Occipital lobe (tissue), 1 donor: ENCODE measurements at regions not wholly inside any gene's neighbourhood (a gene's known extent, or its start where the extent isn't known, plus 50 kb on each side); places are given as distances from the start of the nearest gene placed in this dataset.

Experiments
- DNase-seq: peaks from one replicate; lab custom pipeline; 2025; lab: John Stamatoyannopoulos, UW

DNA sequence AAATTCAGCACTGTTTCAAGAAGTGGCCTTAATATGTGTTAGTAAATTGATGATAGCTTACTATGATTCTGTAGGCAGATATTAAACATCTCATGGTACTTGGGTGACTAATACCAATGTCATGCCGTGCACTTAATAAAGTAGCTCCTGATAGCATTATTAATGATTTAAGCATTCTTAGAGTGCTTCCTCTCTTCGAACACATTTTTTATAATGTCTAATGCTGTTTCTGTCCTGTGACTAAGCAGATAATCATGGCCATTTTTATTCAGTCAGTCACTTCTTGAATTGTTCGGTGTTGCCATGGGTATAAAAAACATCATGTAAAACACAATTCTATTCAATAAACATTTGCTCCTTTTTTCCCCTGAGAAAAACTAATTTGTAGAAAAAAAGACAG, 804.6 kb upstream of the ADGRL4 start:
- no peak for DNase-seq

DNA sequence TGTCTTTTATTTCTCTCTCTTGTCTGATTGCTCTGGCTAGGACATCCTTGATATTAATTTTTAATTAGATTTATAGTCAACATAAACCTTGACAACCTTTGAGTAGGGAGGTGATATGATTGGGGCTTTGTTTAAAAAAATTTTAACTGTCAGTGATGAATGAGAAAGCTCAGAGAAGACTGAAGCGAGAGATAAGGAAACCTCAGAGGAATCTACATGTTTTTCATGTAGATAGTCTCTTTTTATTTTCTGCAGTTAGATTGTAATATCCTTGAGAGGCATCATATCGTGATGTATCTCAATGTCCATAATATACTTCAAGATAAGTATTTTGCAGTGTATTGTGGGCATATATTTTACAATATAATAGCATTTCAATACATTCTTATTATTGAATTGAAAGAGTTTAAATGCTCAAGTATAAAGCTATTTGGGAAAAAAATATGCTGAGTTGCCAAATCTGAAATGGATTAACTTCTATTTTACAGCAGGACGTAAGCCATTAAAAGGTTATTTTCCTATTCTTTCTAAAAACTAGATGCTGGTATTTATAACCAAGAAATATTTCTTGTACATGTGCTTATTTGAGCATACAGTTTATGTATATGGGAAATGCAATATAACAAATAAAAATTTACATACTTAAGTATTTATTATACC, 802.4 kb upstream of the ADGRL4 start:
- DNase-seq = no peak

DNA sequence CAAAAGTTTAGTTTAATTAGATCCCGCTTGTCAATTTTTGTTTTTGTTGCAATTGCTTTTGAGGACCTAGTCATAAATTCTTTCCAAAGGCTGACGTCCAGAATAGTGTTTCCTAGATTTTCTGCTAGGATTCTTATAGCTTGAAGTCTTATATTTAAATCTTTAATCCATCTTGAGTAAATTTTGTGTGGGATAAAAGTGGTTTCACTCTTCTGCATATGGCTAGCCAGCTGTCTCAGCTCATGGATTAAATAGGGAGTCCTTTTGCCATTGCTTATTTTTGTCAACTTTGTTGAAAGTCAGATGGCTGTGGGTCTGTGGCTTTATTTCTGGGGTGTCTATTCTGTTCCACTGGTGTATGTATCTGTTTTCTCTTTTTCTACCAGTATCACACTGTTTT, 801.3 kb upstream of the ADGRL4 start:
- no peak for DNase-seq

DNA sequence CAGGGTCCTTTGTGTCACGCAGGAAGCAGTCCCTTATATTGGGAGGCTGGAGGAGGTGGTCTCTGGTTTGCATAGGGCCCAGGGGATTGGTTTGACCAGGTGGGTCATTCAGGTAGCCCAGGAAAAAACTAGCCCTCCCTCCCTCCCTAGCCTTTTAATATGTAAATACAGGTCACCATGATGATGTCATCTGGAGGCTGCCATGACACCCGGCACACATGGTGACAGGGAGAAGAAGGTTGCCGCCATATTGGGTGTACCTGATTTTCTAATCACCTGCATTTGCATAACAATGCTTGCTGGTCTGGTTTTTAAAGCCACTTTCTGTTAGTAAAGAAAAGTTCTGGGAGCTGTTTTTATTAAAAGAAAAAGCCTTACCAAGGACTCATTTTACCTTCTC, 791.0 kb upstream of the ADGRL4 start:
- DNase-seq = no peak

DNA sequence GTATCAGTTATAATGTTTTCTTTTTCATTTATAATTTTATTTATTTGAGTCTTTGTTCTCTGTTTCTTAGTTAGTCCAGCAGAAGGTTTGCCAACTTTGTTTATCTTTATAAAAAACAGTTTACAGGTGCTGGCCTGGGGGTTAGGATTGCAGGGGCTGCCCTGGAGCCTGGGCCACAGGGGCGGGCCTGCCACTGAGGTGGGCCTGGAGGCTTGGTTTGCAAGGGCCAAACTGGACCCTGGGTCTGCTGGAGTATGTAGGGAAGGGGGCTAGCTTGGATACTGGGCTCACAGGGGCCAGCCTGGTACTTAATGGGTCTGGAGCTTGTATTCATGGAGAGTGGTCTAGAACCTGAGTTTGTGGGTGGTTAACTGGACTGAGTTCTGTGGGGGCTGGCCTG, 789.9 kb upstream of the ADGRL4 start:
- no peak for DNase-seq

DNA sequence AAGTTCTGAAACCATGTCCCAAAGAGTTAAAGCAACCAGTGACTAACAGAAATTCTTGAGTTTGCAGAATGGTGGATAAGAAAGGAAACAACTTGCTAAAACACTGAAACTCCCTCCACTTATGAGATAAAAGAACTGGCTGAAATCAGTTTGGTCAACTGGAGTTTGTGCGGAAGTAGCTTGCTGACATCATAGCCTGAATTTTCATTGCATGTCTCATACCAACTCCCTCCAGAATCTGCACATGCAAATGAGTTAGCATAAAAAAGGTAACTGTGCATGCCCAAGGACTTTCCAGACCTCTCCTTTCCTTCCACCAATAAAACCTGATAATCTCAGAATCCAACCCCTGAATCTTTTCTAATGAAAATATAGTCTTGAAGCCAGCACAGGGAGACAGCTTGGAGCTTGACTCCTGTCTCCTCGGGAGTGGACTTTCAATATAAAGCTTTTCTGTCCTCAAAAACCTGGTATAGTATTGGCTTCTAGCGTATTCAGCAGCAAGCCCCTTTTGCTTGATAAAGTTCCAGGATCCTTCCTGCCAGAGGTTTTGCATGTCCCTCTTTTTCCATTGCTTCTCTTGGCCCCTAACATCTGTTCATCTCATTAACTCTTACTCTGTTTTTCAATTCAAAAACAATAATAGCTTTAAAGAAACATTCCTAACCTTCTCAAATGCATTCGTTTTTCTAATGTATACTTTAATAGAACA, 785.8 kb upstream of the ADGRL4 start:
- DNase-seq = no peak

DNA sequence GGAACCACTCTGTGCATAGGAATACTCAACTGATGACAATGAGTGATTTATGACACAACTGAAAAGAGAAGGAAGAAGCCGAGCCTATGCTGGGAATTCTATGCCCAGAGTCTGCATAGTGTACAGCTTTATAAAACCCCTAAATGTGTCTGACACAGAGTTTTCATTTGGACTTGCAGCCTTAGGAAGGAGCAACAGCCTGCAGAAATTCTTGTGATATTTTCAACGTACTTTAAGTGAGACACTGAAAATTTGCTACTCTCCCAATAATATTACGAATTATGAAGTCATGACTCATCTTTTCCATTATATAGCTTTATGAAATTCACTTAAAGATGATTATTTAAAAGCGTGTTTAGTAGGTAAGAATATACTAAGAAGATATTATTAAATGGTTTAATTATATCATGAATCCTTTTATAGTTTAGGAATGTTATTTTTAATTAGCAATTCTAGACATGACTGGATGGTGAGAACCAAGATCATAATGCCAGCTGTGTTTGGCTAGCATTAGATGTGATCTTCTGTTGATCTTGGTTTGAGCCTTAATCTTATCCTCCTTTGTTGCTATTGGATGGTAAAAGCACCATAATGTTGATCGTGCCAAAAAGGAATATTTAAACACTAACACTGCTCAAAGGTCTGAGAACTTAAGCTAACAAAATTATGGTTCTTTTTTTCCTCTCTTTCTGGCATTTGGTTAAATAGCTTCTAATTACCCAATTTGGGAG, 785.1 kb upstream of the ADGRL4 start:
- DNase-seq = no peak

DNA sequence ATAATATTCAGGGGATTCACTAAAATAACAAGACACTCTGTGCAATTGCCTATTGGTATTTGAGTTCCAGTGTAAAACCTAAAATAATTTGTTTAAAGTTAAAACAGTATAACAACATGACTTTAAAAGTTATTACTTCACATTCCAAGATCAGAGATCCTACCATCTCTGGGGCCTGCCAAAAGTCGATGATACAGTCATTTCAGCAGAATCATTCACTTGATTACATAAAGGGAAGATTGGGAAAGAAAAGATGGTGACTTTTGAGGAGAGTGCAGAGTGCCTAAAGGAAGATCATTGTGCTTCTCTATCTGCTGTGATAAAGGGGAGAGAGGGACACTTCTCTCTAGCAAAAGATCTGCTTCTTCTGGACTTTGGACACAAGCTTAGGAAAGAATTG, 784.4 kb upstream of the ADGRL4 start:
- DNase-seq = no peak

DNA sequence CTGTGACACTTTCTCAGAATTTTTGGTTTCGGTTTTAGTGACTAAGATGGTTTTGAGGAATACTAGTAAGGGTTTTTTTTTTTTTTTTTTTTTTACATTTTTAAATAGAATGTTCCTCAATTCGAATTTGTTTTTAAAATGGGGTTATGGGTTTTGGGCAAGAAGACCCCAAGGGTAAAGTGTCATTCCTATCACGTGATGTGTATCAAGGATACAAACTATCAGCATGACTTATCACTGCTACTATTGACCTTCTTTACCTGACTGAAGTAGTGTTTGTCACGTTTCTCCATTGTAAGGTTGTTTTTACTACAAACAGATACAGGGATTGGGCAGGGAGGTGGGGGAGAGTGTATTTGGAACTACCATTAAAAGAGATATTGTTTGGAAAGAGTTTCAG, 781.1 kb upstream of the ADGRL4 start:
- no peak for DNase-seq

DNA sequence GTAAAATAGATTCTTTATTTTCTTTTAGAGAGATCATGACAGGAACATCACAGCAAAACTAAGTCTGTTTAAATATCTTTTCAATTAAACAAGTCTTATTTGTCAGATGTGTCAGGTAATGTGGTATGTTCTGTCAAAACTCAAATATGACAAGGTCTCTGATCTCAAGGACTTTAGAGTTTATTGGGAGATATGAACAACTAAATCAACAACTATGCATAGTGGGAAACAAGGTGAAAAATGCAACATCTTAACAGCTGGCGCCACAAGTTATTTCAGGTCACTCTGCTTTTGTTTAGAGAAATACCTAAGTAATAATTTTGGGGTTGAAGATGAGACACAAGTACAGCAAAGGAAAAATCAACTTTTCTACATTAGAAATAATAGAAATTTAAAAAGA, 779.4 kb upstream of the ADGRL4 start:
- no peak for DNase-seq

DNA sequence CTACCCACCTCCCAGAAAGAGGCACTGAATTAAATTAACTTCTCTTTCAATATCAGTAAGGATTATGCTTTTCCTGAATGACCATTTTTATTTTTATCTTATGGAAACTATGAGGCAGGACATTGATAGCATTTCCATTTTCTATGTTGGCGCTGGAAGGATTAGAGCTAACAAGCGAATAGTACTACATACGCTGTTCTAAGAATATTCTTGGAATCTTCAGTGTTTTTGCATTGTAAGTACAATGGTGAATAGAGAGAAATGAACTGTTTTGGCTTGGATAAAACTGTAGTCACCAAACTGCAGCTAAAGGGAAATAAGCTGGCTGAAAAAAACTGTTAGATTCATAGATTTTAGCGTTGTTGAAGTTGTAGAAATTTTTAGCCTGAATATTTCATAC, 779.0 kb upstream of the ADGRL4 start:
- no peak for DNase-seq

DNA sequence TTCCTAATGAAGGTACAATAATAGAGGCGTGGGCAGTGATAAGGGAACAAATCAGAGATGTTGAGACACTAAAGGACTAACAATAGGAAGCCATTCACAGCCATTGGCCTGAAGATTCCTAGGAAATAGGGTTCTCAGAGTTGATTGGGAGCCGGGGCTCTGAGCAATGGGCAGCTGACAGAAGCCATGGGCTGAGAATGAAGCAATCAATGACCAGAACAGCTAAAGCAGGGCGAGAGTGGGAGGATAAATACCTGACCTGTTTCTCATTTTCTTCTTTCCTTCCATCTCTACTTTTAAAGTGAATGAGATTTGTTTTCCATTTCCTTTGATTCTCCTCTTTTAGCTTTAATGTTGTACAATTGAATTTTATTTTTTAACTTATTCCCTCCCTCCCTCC, 774.7 kb upstream of the ADGRL4 start:
- no peak for DNase-seq

DNA sequence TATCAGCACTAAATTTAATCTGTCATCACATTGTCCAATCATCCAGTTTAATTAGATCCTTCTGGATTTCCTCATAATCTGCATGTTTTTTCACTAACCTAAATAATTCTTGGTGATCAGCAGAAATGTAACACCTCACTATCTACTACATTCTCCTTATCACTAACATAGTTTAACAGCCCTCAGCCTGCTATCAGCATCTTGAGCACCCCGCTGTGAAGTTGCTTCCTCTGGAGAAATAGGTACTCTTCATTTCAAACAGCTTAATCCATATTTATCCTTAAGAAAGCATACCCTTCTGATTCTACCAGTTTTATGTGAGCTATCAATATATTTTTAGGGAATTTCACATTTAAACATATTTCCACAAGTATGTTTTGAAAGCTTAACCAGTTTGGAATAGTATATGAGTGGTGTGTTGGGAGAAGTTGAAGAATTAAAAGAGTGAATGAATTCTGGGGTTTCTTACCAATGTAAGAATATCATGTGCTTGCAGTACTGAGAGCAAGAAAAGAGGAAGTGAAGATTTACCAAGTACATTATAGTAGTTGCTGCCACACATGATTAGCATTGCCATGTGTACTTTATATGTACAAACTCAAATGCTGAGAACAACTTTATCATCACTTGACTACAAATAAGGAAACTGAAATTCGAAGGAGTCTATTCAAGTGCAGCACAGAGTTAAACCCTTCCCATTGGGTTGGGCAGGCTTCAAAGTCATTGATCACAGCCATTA, 771.1 kb upstream of the ADGRL4 start:
- no peak for DNase-seq

DNA sequence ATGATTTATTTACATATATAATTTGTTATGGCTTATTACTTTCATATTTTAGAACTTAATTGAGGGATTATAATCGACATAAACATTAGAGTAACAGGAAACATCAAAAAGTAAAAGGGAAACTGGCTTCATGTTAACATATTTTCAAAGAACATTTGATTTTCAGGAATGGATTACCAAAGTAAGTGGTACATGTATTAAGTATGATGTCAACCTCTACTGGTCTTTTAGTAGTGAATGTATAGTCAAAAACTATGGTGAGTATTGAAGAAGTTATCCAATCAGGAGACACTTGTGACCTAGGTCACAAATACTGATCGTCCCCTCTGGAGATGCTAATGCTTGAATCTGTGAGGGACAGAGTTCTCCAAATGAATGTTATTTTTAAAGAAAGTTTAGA, 768.9 kb upstream of the ADGRL4 start:
- no peak for DNase-seq

DNA sequence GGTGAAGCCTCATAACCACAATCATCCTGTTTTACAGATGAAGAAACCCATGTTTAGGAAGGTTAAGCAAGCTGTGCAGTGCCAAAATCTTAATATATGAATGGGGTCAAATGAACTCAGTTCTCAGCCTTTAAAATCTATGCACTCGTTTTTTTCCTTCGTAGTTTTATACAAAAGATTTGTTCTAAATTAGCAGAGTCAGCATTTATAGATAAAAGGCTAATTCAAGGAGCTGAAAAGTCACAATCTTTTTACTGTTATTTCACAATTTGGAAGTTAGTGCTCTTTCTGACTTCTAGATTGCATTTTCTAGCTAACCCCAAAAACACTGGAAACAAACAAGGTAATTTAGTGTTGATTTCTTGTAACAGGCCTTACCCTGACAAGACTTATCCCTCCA, 766.9 kb upstream of the ADGRL4 start:
- DNase-seq = no peak

DNA sequence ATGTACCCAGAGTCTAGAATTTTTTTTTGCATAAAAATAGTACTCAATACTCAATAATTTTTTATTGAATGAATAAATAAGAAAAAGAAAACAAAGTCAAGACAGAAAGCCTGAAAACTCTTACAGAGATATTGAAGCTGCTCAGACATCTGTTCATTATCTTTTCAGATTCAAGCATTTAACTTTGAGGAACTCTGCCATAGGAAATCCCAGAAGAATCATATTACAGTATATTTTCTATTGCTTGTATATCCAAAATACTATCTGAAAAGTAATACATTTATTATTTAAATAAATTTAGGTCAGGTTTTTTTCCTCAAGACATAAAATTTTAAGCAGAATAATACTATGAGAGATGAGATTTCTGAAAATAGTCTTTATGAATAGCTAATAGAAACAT, 755.9 kb upstream of the ADGRL4 start:
- DNase-seq = no peak

DNA sequence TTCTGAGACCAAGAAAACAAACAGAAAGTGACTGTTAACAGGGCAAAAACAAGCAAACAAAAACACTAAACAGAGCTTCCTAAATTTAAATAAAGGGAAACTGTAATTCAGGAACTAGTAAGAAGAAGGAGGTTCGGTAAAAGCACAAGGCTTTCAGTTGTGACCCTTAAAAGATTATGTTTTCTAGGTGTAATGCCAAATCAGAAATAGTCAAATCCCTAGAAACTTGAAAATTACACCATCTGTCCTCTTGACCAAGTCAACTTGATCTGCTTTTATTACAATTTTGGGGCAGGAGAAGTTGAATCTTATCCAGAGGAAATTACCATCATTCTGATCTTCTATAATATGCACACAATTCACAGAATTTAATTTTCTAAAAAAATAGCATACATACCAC, 754.0 kb upstream of the ADGRL4 start:
- DNase-seq = no peak

DNA sequence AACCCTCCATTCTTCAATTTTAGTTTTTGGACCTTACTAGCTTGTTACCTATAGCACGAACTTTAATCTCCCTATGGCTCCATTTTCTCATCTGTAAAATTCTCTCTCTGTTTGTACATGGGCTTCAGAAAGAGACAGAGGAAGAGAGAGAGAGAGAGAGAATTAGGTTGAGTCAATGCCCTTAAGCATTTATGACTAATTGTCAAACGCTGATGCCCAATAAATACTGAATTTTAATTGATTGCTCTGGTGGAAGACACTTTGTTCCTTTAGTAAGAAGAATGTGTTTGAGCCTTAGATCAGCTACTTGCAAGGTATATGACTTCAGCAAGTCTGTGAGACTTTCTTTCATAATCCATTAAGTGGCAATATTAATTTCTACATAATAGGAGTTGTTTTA, 743.1 kb upstream of the ADGRL4 start:
- DNase-seq = no peak

DNA sequence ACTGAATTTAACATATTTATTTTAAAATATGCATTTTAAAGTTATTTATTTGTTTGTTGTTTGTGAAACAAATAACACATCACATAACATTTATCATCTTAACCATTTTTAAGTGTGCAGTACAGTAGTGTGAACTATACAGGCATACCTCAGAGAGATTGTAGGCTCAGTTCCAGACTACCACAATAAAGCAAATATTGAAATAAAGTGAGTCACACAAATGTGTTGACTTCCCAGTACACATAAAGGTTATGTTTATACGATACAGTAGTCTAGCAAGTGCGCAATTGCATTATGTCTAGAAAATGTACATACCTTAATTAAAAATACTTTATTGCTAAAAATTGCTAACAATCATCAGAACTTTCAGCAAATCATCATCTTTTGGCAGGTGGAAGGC, 739.4 kb upstream of the ADGRL4 start:
- no peak for DNase-seq

DNA sequence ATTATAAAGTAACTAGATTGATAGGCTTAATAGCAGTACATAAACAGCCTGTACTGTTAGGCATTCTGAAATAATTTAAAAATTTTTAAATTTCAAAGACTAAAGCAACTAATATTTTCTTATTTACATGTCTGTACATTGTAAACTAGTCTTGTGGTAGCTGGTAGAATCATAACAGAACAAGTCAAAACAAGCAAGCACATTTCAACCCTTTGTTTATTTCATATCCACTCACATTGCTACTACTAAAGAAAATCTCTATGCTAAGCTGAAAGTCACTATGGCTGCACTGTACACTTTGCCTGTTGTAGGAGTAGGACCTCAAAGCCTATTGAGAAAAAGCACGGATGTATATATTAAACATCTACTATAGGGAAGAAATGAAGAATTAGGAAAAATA, 738.2 kb upstream of the ADGRL4 start:
- no peak for DNase-seq

DNA sequence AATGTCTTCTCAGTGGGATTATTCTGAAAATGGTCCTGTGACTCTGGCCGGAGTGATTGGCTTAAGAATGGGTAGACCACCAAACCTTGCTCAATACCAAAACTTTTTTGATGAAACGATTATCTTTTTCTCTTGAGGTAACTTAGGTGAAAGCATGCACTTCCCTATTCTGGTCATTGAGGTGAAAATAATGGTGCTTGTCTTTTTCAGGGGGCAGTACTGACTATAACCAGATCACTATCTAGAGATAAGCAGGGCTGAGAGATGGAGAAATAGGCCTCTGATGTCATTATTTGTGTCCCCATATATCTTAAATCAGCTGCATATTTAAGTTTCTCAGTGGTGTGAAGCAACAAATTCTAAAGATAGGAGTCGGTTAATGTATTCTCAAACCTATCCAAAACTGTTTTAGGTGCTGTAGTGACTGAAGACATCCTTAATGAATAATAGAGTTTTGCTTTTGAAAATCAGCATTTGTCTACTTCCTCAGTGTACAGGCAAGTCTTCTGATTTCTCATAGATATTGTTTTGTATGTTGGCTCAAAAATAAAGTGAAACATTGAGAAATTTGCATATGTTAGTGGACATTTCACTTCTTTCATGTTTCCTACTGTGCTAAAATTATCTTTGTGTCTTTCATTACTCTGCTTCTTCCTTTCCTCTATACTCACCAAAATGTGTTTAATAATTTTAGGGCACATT, 735.3 kb upstream of the ADGRL4 start:
- no peak for DNase-seq

DNA sequence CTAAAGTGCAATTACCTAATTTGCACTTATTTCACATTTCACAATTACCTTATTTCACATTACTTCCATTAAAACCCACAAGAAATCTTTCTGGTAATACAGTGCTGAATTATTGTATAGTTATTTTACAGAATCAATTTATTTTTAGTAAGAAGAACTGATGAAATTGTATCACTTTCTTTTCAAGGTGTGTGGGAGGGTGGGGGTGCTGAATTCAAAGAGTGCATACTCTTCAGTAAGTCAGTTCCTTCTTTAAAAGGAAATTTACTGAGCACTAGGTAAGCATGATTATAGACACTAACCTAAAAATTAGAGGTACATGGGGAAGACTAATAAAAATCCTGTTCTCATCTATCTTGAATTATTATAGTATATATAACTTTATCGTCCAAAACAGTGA, 731.6 kb upstream of the ADGRL4 start:
- DNase-seq = no peak
